ENCODE measurements at regions not wholly inside any gene's neighbourhood (a gene's known extent, or its start where the extent isn't known, plus 50 kb on each side); places are given as distances from the start of the nearest gene placed in this dataset.

GRCh38 chr5:144880513-144880912 lies 709.8 kb downstream of the KCTD16 start:
- TF ChIP-seq, protein P1, sequence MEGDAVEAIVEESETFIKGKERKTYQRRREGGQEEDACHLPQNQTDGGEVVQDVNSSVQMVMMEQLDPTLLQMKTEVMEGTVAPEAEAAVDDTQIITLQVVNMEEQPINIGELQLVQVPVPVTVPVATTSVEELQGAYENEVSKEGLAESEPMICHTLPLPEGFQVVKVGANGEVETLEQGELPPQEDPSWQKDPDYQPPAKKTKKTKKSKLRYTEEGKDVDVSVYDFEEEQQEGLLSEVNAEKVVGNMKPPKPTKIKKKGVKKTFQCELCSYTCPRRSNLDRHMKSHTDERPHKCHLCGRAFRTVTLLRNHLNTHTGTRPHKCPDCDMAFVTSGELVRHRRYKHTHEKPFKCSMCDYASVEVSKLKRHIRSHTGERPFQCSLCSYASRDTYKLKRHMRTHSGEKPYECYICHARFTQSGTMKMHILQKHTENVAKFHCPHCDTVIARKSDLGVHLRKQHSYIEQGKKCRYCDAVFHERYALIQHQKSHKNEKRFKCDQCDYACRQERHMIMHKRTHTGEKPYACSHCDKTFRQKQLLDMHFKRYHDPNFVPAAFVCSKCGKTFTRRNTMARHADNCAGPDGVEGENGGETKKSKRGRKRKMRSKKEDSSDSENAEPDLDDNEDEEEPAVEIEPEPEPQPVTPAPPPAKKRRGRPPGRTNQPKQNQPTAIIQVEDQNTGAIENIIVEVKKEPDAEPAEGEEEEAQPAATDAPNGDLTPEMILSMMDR (conservative IDR thresholded peaks at IDR 0.05), result no peak
- TF ChIP-seq EZH2 (IDR thresholded peaks at IDR 0.05; ENCODE audit: low read depth), result no peak
